HG03175 (cell line): ENCODE measurements at regions not wholly inside any gene's neighbourhood (a gene's known extent, or its start where the extent isn't known, plus 50 kb on each side); places are given as distances from the start of the nearest gene placed in this dataset.

Source experiments
- ATAC-seq: cut with Tn5 transposase; IDR thresholded peaks from one replicate; pipeline ENCODE4 v1.9.1; 2021; ENCODE audit warnings: mild to moderate bottlenecking, moderate library complexity; ENCODE audit not compliant: unreplicated experiment

DNA sequence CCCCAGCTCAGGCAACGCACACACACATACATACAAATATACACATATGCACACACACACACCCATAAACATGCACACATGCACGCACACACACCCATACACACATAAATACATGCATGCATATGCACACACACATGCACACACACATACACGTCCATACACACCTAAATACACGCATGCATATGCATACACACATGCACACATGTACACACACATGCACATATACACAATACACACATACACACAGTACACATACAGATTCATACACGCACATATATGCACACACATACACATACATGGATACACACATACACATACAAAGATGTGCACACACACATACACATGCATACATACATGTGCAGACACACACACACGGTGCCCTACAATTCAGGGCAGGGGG lies 496.6 kb downstream of the TBC1D22A start:
- no peak for ATAC-seq

DNA sequence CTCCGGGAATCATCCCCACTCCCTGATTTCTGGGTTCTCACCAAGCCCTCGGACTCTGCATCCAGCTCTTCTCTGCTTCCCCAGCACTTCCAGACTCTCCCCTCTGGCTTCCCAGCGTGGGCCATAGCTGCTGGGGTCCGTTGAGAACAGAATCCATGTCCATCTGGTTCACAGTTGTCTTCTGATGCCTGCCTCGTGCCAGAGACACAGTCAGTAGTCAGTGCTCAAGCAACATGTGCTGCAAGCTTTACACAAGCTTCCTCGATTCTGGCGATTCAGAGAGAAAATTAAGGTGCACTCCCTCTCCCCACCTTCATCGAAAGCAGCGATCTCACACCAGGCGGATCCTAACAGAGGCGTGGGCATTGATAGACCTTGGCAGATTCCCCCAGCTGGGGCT lies 495.5 kb downstream of the TBC1D22A start:
- no peak for ATAC-seq

DNA sequence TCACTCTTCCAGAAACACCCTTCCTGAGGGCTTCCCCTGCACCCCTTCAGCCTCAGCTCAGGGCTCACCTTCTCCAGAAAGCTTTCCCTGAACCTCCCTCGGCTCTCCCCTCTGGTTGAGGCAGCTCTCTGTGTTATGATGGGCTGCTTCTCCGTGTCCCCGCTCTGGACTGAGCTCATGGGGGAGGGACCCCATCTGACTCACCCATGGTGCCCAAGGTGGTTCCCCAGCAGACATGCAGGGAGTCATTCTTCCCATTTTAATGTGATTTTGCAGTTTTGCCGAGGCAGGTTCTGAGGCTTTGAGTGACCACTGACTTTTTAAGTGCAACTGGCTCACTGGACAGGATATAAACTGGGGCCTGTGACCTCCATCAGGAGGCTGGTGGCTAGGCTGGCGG lies 495.1 kb downstream of the TBC1D22A start:
- ATAC-seq = no peak

- no peak for ATAC-seq
Measured at GRCh38 chr22:47251911-47252310, 489.5 kb downstream of the TBC1D22A start.

GRCh38 chr22:47250995-47251765 lies 488.7 kb downstream of the TBC1D22A start:
- ATAC-seq = no peak

DNA sequence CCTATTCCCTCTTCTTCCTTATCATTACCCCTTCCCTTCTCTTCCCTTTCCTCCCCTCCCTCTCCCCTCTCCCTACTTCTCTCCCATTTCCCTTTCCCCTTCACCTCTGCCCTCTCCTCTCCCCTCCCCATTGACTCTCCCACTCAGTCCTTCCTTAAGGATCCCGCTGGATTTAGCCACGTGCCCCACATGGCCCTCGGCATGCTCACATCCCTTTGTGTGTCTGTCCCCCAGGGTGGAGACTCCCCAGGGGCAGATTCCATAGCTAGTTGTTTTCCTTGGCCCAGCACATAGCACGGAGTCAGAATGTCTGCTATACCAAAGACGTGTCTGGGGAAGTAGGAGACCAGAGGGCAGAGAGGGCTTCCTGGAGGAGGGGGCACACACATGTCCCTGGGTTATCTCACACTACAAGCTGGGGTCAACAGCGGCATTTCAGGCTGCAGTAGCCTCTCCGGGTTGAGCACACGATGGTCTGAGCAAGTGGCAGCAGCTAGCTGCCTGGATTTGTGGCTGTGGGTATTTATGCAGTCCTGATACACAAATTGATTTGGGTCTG lies 487.0 kb downstream of the TBC1D22A start:
- ATAC-seq = no peak

GRCh38 chr22:47248925-47249324 lies 486.5 kb downstream of the TBC1D22A start:
- no peak for ATAC-seq

DNA sequence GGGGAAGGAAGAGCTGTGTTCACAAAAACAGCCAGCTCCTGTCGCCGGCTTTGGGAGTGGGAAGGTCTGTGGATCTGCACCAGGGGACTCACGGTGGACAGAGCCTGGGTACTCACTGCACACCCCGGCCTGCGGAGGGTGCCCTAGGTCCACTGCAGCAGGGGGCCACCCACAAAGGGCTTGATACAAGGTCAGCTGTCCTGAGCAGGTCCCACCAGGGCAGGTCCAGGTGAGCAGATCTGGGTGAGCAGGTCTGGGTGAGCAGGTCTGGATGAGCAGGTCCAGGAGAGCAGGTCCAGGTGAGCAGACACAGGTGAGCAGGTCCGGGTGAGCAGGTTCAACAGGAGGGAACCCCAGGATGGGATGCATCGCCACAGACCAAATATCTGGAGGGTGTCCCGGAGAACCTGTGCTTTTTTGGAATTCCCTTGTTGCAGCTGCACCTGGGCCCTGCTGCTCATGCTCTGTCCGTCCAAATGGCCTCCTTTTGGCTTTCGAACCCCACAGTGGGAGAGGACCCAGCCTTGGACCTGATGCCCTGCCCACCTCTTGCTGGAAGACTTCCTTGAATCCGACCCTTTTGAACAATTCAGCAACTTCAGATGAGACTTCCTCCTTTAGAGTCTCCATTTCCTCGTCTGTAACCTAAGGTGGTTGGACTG lies 485.3 kb downstream of the TBC1D22A start:
- no peak for ATAC-seq

DNA sequence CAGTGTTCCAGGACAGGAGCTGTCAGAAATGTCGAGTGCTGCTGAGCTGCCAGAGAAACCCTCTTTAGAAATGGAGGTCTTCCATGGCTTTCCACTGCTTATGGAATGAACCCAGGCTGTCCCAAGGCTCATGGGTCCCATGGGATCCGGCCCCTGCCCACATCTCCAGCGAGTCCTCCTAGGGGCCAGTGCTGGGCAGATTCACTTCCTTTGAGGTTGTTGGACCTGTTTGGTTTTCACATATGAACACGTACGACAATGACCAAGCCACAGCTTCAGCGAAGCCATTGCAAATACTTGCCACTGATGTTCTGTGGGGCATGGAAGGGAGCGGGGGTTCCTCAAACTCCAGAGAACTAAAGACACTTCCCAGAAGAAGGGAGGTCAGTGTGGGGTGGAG lies 483.3 kb downstream of the TBC1D22A start:
- no peak for ATAC-seq

GRCh38 chr22:47245286-47245685 lies 482.8 kb downstream of the TBC1D22A start:
- ATAC-seq = no peak

- ATAC-seq = no peak
Measured at GRCh38 chr22:47240116-47240515, 477.7 kb downstream of the TBC1D22A start.

- no peak for ATAC-seq
Measured at GRCh38 chr22:47239474-47239860, 477.0 kb downstream of the TBC1D22A start.

- no peak for ATAC-seq
Measured at GRCh38 chr22:47238690-47239473, 476.4 kb downstream of the TBC1D22A start.

DNA sequence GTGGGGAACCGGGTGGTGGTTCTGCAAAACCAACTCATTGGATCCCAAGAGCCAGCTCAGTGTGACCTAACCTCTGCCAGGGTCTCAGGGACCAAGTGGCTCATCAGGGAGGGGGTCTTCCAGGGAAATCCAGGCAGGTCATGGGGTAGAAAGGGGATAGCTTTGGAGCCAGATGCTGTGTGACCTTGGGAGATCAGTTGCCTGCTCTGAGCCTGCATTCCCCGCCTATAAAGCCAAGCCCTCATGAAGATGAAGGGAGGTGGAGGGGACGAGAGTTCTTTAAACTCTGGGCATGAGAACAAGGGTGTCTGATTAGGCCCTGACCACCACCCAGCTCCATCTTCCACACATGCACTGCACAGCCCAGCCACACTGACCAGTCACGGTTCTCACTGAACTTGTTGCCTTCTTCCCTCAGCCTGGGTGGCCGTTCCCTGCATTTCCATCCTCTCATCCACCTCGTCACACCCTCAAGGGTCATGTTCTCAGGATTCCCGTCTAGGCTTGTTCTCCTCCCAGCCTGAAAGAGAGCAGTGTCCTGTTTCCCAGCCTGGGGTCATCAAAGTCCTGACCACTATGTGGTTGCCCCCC lies 475.5 kb downstream of the TBC1D22A start:
- ATAC-seq = no peak

DNA sequence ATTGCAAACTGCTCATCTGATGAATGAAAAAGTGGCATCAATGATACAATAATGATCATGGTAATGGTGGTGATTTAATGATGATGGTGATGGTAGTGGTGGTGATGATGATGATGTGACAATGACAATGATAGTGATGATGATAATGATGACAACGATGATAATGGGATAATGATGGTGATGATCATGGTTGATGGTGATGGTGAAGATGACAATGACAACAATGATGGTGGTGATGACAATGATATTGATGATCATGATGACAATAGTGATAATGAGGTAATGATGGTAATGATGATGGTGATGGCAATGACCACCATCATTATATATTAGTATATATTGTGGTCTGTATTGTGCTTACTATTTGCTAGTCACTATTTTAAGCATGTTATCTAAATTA lies 474.3 kb downstream of the TBC1D22A start:
- ATAC-seq = no peak

DNA sequence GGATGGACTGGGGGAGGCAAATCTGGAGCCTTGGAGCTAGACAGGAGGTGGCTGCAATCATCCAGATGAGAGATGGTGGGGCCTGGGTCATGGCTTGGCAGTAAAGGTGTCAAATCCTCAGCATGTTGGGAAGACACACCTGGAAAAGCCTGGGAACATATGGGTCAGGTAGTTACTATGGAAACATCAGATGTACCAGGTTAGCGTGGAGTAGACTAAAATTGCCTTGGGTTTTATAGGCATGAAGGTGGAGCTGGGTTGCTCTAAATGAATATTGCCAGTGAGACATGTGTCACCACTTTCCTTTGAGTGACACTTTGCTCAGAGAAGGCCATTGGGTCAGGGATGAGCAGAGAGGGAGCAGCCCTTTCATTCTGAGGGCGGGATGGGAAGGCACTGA lies 473.7 kb downstream of the TBC1D22A start:
- no peak for ATAC-seq

DNA sequence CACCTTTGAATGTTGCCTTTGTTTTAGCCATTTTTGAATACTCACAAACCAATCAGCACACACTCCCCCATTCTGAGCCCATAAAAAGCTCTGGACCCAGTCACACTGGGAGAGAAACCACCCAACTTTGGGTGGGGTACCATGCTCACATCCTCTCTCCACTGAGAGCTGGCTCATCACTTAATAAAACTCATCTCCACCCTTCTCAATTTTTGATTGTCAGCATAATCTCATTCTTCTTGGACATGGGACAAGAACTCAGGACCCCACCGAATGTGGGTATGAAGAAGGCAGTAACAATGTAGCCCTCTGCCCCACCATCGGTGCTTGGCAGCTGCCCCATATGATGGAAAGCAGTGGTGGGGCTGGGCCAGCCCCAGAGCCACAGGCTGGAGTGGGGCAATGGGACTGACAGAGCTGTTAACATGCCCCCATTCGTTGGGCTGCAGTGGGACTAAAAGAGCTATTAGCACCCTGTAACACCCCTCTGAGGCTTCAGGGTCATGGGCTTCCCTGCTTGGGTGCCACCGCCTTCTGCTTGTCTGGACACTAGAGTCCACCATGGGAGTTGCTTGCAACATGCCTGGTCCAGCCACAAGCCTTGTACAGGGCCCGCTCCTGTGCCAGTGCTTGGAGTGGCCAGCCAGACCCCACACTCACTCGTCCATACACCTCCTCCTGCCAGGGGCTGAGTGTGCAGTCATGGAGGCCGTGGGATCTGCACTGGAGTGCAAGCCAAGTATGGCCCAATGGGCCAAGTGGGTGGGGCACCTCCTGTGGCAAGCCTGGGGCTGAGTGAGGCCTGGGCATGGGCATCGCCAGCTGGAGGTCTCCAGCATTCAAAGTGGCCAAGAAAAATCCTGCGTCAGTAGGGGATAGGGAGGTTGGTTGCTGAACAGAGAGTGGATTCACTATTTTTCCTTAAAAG lies 471.1 kb downstream of the TBC1D22A start:
- no peak for ATAC-seq

- ATAC-seq = no peak
Measured at GRCh38 chr22:47232753-47233152, 470.3 kb downstream of the TBC1D22A start.

- no peak for ATAC-seq
Measured at GRCh38 chr22:47232197-47232596, 469.7 kb downstream of the TBC1D22A start.

DNA sequence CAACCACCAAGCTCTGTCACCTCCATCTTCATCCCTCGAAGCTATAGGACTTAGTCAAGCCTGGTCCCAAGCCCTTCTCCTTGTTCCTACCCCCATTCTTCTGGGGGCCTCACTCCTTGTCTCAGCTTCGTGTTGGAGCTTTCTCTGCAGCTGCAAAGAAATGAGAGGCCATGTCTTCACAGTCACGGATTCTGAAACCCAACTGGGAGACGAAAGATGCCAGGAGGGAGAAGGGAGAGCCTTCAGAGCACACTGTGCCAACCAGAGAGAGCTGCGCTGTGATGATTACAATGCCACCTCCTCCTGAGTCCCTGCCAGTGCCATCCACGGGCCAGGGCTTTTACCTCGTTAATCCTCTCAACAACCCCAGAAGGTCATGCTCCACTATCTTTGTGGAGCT lies 469.3 kb downstream of the TBC1D22A start:
- ATAC-seq = no peak
